GM10266 (cell line): ENCODE measurements at regions not wholly inside any gene's neighbourhood (a gene's known extent, or its start where the extent isn't known, plus 50 kb on each side); places are given as distances from the start of the nearest gene placed in this dataset.
A peak's percentile ranks its signal among the peaks of the same experiment; 100 is the strongest.

Source experiments
- DNase-seq: peaks from one replicate; pipeline ENCODE4 v3.0.0; 2012; ENCODE audit errors: extremely low spot score
- TF ChIP-seq, protein P1 (sequence below): IDR thresholded peaks from 2 replicates; pipeline ENCODE4 v1.5.1; 2012; ENCODE audit warnings: mild to moderate bottlenecking, low read depth; ENCODE audit not compliant: control insufficient read depth, insufficient read depth; ENCODE audit errors: missing control alignments

DNA sequence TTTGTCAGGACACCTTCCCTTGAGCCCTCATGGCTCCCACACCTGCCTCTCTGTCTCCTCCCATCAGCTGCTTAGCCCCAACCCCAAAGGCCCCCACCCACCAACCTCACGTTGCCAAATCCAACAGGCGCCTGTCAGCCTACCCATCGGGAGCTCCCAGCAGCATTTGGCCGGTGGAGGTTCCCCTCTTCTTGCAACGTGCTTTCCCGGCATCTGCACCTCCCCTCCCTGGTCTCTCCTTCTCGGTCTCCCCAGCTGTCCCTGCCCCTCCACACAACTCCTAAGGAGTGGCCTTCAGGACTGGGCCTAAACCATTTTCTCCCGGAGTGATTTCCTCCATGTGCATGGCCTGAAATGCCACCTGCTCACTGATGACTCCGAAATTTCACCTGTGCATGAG is 71.9 kb downstream of the KLHDC7A start:
- DNase-seq, result no peak
- TF ChIP-seq, protein P1, sequence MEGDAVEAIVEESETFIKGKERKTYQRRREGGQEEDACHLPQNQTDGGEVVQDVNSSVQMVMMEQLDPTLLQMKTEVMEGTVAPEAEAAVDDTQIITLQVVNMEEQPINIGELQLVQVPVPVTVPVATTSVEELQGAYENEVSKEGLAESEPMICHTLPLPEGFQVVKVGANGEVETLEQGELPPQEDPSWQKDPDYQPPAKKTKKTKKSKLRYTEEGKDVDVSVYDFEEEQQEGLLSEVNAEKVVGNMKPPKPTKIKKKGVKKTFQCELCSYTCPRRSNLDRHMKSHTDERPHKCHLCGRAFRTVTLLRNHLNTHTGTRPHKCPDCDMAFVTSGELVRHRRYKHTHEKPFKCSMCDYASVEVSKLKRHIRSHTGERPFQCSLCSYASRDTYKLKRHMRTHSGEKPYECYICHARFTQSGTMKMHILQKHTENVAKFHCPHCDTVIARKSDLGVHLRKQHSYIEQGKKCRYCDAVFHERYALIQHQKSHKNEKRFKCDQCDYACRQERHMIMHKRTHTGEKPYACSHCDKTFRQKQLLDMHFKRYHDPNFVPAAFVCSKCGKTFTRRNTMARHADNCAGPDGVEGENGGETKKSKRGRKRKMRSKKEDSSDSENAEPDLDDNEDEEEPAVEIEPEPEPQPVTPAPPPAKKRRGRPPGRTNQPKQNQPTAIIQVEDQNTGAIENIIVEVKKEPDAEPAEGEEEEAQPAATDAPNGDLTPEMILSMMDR, result no peak

GRCh38 chr1:18553388-18553787 is 72.7 kb downstream of the KLHDC7A start:
- TF ChIP-seq, protein P1, result no peak
- no peak for DNase-seq

DNA sequence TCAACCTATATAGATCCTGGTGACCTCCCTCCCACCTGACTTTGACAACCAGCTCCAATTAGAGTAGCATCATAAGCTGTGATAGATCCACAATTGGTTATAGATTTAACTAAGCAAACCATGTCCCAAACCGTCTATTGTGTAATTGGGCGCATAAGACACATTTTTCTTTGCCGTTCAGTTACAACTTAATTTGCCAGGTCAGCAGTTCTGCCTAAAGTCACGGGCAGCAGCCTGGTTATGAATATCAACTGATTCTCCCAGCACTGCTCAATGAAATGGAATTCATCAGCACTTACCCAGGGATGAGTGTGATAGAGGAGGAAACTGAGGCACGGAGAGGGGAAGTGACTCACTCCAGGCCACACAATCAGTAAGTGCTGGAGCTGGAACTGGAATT is 73.4 kb downstream of the KLHDC7A start:
- TF ChIP-seq, protein P1, result no peak
- no peak for DNase-seq

- DNase-seq, result no peak
- TF ChIP-seq, protein P1, result no peak
These were observed 73.9 kb downstream of the KLHDC7A start for GRCh38 chr1:18554597-18554996.

DNA sequence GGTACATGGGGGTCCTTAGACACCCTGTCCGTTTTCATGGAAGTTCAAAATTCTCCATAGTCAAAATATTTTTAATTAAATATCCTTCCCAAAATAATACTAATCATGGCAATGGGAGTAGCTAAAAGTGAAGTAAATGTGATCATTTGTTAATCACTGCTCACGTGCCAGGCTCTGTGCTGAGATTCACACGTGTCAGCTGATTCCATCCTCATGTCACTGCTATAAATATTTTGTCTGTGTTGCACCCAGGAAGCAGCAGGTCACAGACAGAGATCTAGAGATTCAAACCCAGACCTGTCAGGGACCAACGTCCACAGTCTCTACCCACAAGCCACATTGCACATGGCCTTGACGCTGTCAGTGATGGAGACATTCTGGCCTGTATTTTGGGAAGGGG is 74.3 kb downstream of the KLHDC7A start:
- TF ChIP-seq, protein P1, result no peak
- no peak for DNase-seq

DNA sequence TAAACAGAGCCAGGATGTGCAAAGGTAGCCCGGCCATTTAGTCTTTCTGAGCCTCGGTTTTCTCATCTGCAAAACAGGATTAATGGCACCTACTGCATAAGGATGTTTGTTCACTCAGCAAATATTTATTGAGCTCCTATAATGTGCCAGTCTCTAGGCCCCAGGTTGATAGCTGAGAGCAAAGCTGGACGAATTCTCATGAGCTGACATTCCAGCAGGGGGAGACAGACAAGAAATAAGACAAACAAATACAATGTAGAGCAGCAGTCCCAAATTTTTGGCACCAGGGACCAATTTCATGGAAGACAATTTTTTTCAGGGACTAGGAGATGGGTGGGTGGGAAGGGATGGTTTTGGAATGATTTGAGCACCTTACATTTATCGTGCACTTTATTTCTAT is 74.3 kb upstream of the PAX7 start:
- no peak for DNase-seq
- TF ChIP-seq, protein P1, result peak; percentile 41

GRCh38 chr1:18557621-18558465 is 72.8 kb upstream of the PAX7 start:
- TF ChIP-seq, protein P1, result no peak
- no peak for DNase-seq
